SK-N-SH treated with all-trans-retinoic acid at 6 μM for 48 hours (cell line): ENCODE measurements at regions not wholly inside any gene's neighbourhood (a gene's known extent, or its start where the extent isn't known, plus 50 kb on each side); places are given as distances from the start of the nearest gene placed in this dataset.

Source experiments
- ARNTL ChIP-seq: fragments of 450-650 bp; formaldehyde crosslinking; IDR thresholded peaks from 2 replicates; pipeline ENCODE4 v1.5.0; 2020; ENCODE audit warnings: low read depth, mild to moderate bottlenecking, moderate library complexity, borderline replicate concordance
- BACH2 ChIP-seq: fragments of 250-450 bp; sonication (Bioruptor Pico); IDR thresholded peaks from 2 replicates; pipeline ENCODE4 v1.9.0; 2021; ENCODE audit warnings: mild to moderate bottlenecking, borderline replicate concordance
- CREB5 ChIP-seq: fragments of 250-450 bp; sonication (Bioruptor Pico); IDR thresholded peaks from 2 replicates; pipeline ENCODE4 v1.5.1; 2020; ENCODE audit warnings: low read depth, mild to moderate bottlenecking, moderate library complexity
- CSRNP3 ChIP-seq: fragments of 250-450 bp; sonication (Bioruptor Pico); IDR thresholded peaks from 2 replicates; pipeline ENCODE4 v1.5.1; 2021; ENCODE audit warnings: mild to moderate bottlenecking, moderate library complexity
- ESRRG ChIP-seq: fragments of 250-450 bp; sonication (Bioruptor Pico); IDR thresholded peaks from 2 replicates; pipeline ENCODE4 v1.6.1; 2021; ENCODE audit warnings: mild to moderate bottlenecking
- GLIS3 ChIP-seq: fragments of 250-450 bp; sonication (Bioruptor Pico); IDR thresholded peaks from 2 replicates; pipeline ENCODE4 v1.5.0; 2020; ENCODE audit warnings: mild to moderate bottlenecking, moderate library complexity
- OSR1 ChIP-seq: fragments of 250-450 bp; sonication (Bioruptor Pico); IDR thresholded peaks from 2 replicates; pipeline ENCODE4 v1.8.0; 2022; ENCODE audit warnings: moderate library complexity, mild to moderate bottlenecking, inconsistent platforms
- RARB ChIP-seq: fragments of 250-450 bp; sonication (Bioruptor Pico); IDR thresholded peaks from 2 replicates; pipeline ENCODE4 v1.8.0; 2021; ENCODE audit warnings: mild to moderate bottlenecking, moderate library complexity
- TCF4 ChIP-seq: fragments of 250-450 bp; sonication (Bioruptor Pico); IDR thresholded peaks from 2 replicates; pipeline ENCODE4 v1.8.0; 2021; ENCODE audit warnings: mild to moderate bottlenecking, moderate library complexity, borderline replicate concordance
- ZC3H10 ChIP-seq: fragments of 250-450 bp; sonication (Bioruptor Pico); IDR thresholded peaks from 2 replicates; pipeline ENCODE4 v1.5.1; 2021; ENCODE audit warnings: mild to moderate bottlenecking, moderate library complexity
- ZNF70 ChIP-seq: fragments of 450-650 bp; formaldehyde crosslinking; IDR thresholded peaks from 2 replicates; pipeline ENCODE4 v1.5.0; 2020; ENCODE audit warnings: mild to moderate bottlenecking, moderate library complexity
- TF ChIP-seq, protein P1 (sequence below): fragments of 250-450 bp; sonication (Bioruptor Pico); IDR thresholded peaks from 2 replicates; pipeline ENCODE4 v1.8.0; 2020; ENCODE audit warnings: mild to moderate bottlenecking, moderate library complexity, borderline replicate concordance

- TF ChIP-seq, protein P1, sequence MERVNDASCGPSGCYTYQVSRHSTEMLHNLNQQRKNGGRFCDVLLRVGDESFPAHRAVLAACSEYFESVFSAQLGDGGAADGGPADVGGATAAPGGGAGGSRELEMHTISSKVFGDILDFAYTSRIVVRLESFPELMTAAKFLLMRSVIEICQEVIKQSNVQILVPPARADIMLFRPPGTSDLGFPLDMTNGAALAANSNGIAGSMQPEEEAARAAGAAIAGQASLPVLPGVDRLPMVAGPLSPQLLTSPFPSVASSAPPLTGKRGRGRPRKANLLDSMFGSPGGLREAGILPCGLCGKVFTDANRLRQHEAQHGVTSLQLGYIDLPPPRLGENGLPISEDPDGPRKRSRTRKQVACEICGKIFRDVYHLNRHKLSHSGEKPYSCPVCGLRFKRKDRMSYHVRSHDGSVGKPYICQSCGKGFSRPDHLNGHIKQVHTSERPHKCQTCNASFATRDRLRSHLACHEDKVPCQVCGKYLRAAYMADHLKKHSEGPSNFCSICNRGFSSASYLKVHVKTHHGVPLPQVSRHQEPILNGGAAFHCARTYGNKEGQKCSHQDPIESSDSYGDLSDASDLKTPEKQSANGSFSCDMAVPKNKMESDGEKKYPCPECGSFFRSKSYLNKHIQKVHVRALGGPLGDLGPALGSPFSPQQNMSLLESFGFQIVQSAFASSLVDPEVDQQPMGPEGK (CRISPR knock-in tag): no peak
- TF ChIP-seq CREB5: no peak
- no peak for TF ChIP-seq ZC3H10 (CRISPR knock-in tag)
- TF ChIP-seq ARNTL (CRISPR knock-in tag): no peak
- TF ChIP-seq RARB (CRISPR knock-in tag): no peak
- no peak for TF ChIP-seq BACH2 (CRISPR knock-in tag)
- TF ChIP-seq CSRNP3 (CRISPR knock-in tag): no peak
- no peak for TF ChIP-seq GLIS3 (CRISPR knock-in tag)
- no peak for TF ChIP-seq OSR1 (CRISPR knock-in tag)
- TF ChIP-seq ESRRG (CRISPR knock-in tag): no peak
- no peak for TF ChIP-seq ZNF70
- TF ChIP-seq TCF4 (CRISPR knock-in tag): no peak
These were observed 309.0 kb upstream of the IRX3 start for GRCh38 chr16:54595621-54596020.
